GM06990 (cell line): ENCODE measurements at regions not wholly inside any gene's neighbourhood (a gene's known extent, or its start where the extent isn't known, plus 50 kb on each side); places are given as distances from the start of the nearest gene placed in this dataset.

ENCODE experiments used
- DNase-seq: peaks from one replicate; pipeline ENCODE4 v3.0.0-alpha.2; 2011; ENCODE audit not compliant: insufficient read length; ENCODE audit errors: extremely low read depth
- H3K27me3 ChIP-seq: replicated peaks from 2 replicates; pipeline ENCODE4 v1.6.0; 2011; ENCODE audit warnings: low read length; ENCODE audit not compliant: control insufficient read depth, insufficient read depth
- H3K36me3 ChIP-seq: 2 replicates; pipeline ENCODE4 v1.5.1; 2011; ENCODE audit warnings: low read length; ENCODE audit not compliant: control insufficient read depth, insufficient read depth
- H3K4me3 ChIP-seq: replicated peaks from 2 replicates; pipeline ENCODE4 v1.5.1; 2011; ENCODE audit warnings: low read depth, mild to moderate bottlenecking, control low read depth, low read length
- TF ChIP-seq, protein P1 (sequence below): IDR thresholded peaks from 2 replicates; pipeline ENCODE4 v1.5.1; 2011; ENCODE audit warnings: low read length, control low read depth, mild to moderate bottlenecking, inconsistent platforms; ENCODE audit not compliant: insufficient read depth, poor library complexity, severe bottlenecking

DNA sequence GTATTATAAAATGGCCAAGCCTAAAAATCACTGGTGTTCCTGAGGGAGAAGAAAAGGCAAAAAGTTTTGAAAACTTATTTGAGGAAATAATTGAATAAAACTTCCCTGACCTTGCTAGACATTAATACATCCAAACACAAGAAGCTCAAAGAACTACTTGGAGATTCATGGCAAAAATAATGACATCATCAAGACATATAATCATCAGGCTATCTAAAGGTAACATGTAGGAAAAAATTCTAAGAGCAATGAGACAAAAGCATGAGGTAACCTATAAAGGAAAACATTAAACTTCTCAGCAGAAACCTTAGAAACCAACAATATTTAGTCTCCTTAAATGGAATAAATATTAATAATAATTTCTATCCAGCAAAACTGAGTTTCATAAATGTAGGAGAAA, 887.6 kb downstream of the PCDH19 start:
- Histone ChIP-seq H3K27me3 (no peaks in the 10 kb centered on the region), H3K4me3 (no peak overlapping the region), H3K36me3 (no peaks in the 10 kb centered on the region)
- TF ChIP-seq, protein P1, sequence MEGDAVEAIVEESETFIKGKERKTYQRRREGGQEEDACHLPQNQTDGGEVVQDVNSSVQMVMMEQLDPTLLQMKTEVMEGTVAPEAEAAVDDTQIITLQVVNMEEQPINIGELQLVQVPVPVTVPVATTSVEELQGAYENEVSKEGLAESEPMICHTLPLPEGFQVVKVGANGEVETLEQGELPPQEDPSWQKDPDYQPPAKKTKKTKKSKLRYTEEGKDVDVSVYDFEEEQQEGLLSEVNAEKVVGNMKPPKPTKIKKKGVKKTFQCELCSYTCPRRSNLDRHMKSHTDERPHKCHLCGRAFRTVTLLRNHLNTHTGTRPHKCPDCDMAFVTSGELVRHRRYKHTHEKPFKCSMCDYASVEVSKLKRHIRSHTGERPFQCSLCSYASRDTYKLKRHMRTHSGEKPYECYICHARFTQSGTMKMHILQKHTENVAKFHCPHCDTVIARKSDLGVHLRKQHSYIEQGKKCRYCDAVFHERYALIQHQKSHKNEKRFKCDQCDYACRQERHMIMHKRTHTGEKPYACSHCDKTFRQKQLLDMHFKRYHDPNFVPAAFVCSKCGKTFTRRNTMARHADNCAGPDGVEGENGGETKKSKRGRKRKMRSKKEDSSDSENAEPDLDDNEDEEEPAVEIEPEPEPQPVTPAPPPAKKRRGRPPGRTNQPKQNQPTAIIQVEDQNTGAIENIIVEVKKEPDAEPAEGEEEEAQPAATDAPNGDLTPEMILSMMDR, result no peak
- no peak for DNase-seq

DNA sequence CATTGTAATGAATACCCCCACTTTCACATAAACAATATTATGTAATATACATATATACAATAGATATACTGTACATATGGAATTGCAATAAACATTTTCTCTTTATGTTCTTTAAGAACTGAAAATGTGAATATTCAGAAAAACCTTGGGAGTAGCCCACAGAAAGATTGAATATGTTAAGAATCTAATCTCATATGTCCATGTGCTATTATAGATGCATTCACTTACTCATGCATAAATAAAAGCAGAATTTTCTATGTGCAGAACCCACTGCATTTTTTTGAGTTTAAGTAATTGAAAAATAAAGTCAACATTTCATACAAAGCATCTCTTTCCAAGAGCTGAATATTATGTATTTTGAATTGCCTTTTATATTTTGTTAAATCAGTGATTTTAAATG, 902.3 kb downstream of the PCDH19 start:
- Histone ChIP-seq H3K27me3 (no peaks in the 10 kb centered on the region), H3K4me3 (no peak overlapping the region), H3K36me3 (no peaks in the 10 kb centered on the region)
- DNase-seq, result no peak
- TF ChIP-seq, protein P1, result no peak

- H3K27me3 ChIP-seq, result no peaks in the 10 kb centered on the region
- TF ChIP-seq, protein P1, result no peak
- H3K4me3 ChIP-seq, result no peak overlapping the region
- DNase-seq, result no peak
- H3K36me3 ChIP-seq, result no peaks in the 10 kb centered on the region
Measured at GRCh38 chrX:99495453-99495852, 914.6 kb downstream of the PCDH19 start.

DNA sequence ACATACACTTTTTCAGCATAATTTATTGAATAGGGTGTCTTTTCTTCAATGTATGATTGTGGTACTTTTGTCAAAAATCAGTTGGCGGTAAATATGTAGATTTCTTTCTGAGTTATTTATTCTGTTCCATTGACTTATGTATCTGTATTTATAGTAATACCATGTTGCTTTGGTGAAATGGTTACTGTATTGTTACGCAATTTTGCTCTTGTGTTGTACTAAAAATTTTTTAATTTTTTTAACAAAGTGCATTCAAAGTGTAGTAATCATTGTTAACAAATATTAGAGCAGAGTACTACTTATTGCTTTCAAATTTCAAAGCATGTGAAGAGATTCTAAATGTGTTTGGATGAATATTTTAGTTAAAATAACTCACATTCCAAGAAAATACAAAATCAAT, 915.4 kb downstream of the PCDH19 start:
- TF ChIP-seq, protein P1, result no peak
- DNase-seq, result no peak
- no peaks in the 10 kb centered on the region for H3K36me3 ChIP-seq
- H3K27me3 ChIP-seq, result no peaks in the 10 kb centered on the region
- H3K4me3 ChIP-seq, result no peak overlapping the region

DNA sequence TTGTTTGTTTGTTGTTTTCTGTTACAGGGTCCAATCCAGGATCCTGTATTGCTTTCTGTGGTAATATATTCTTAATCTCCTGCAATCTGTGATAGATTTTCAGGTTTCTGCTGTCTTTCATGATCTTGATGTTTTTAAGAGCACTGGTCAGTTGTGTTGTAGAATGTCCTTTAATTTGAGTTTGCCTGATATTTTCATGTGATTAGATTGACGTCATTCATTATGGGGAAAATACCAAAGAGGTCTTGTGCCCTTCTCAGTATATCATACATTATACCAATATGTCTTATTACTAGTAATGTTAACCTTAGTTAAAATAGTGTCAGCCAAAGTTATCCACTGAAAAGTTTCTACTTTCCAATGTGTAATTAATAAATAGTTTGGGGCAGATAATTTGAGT, 929.3 kb downstream of the PCDH19 start:
- no peaks in the 10 kb centered on the region for H3K27me3 ChIP-seq
- no peaks in the 10 kb centered on the region for H3K36me3 ChIP-seq
- no peak for DNase-seq
- TF ChIP-seq, protein P1, result no peak
- H3K4me3 ChIP-seq, result no peak overlapping the region

GRCh38 chrX:99469439-99469838, 940.6 kb downstream of the PCDH19 start:
- Histone ChIP-seq H3K36me3 (no peaks in the 10 kb centered on the region), H3K27me3 (no peaks in the 10 kb centered on the region), H3K4me3 (no peak overlapping the region)
- no peak for DNase-seq
- TF ChIP-seq, protein P1, result no peak
